GF-D8 (cell line): ENCODE measurements at regions not wholly inside any gene's neighbourhood (a gene's known extent, or its start where the extent isn't known, plus 50 kb on each side); places are given as distances from the start of the nearest gene placed in this dataset.
"Not testable (repeated sequence)": the region's sequence is repeated elsewhere in the genome, so short reads cannot be mapped to it uniquely, and the experiment has no call there.

Experiments
- DNase-seq: peaks from one replicate; lab custom pipeline; 2025; lab: John Stamatoyannopoulos, UW

GRCh38 chr9:81071108-81071507 is 618.2 kb downstream of the TLE1 start:
- no peak for DNase-seq

GRCh38 chr9:81070689-81071088 is 618.7 kb downstream of the TLE1 start:
- DNase-seq, result no peak

- DNase-seq, result no peak
These were observed 619.4 kb downstream of the TLE1 start for GRCh38 chr9:81069923-81070322.

- DNase-seq, result no peak
These were observed 620.1 kb downstream of the TLE1 start for GRCh38 chr9:81069038-81069795.

GRCh38 chr9:81062995-81063394 is 626.4 kb downstream of the TLE1 start:
- not testable (repeated sequence) for DNase-seq

GRCh38 chr9:81058782-81059181 is 630.6 kb downstream of the TLE1 start:
- DNase-seq, result no peak

- DNase-seq, result no peak
These were observed 635.9 kb downstream of the TLE1 start for GRCh38 chr9:81053298-81054025.

GRCh38 chr9:81052846-81053245 is 636.5 kb downstream of the TLE1 start:
- no peak for DNase-seq

- DNase-seq, result no peak
These were observed 642.1 kb downstream of the TLE1 start for GRCh38 chr9:81047280-81047679.

GRCh38 chr9:81045658-81046057 is 643.7 kb downstream of the TLE1 start:
- DNase-seq, result no peak

GRCh38 chr9:81037889-81038288 is 651.5 kb downstream of the TLE1 start:
- DNase-seq, result no peak

GRCh38 chr9:81035601-81036000 is 653.7 kb downstream of the TLE1 start:
- DNase-seq, result no peak

- no peak for DNase-seq
These were observed 654.2 kb downstream of the TLE1 start for GRCh38 chr9:81035171-81035570.

GRCh38 chr9:81032831-81033230 is 656.5 kb downstream of the TLE1 start:
- DNase-seq, result no peak

- DNase-seq, result no peak
These were observed 657.2 kb downstream of the TLE1 start for GRCh38 chr9:81032030-81032572.

GRCh38 chr9:81031422-81032029 is 657.8 kb downstream of the TLE1 start:
- no peak for DNase-seq

- DNase-seq, result no peak
These were observed 659.3 kb downstream of the TLE1 start for GRCh38 chr9:81030027-81030426.

GRCh38 chr9:81028504-81028903 is 660.8 kb downstream of the TLE1 start:
- DNase-seq, result no peak

- DNase-seq, result no peak
These were observed 667.2 kb downstream of the TLE1 start for GRCh38 chr9:81022177-81022576.

- DNase-seq, result not testable (repeated sequence)
These were observed 674.4 kb downstream of the TLE1 start for GRCh38 chr9:81014945-81015344.

GRCh38 chr9:81013191-81013590 is 676.2 kb downstream of the TLE1 start:
- not testable (repeated sequence) for DNase-seq

GRCh38 chr9:81002906-81003305 is 686.4 kb downstream of the TLE1 start:
- no peak for DNase-seq

- DNase-seq, result no peak
These were observed 687.1 kb downstream of the TLE1 start for GRCh38 chr9:81002242-81002641.
